NCI-H2196 (cell line): ENCODE measurements at regions not wholly inside any gene's neighbourhood (a gene's known extent, or its start where the extent isn't known, plus 50 kb on each side); places are given as distances from the start of the nearest gene placed in this dataset.
"Not testable (repeated sequence)": the region's sequence is repeated elsewhere in the genome, so short reads cannot be mapped to it uniquely, and the experiment has no call there.

Experiments
- DNase-seq: peaks from one replicate; lab custom pipeline; 2025; ENCODE audit not compliant: unreplicated experiment; lab: John Stamatoyannopoulos, UW

GRCh38 chr3:168977716-168978374 lies 685.7 kb downstream of the MECOM start:
- DNase-seq = no peak

GRCh38 chr3:168976969-168977368 lies 686.5 kb downstream of the MECOM start:
- no peak for DNase-seq

DNA sequence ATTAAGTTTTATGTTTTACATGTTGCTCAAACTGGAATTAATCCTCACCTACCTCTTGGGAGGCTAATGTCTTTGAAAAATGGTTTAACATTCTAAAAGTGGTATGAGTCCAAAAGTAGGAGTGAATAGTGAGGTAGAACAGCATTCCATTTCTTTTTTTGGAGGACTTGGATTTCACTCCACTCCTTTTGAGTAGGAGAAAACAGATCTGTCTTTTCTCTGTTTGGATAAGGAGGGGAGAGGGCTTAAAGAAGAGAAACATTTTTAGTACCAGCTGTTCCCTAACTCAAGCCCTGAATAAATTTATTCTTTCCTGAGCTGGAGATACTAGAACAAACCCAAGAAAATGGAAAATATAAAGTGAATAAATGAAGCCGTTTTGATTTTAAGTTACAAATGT lies 687.9 kb downstream of the MECOM start:
- no peak for DNase-seq

DNA sequence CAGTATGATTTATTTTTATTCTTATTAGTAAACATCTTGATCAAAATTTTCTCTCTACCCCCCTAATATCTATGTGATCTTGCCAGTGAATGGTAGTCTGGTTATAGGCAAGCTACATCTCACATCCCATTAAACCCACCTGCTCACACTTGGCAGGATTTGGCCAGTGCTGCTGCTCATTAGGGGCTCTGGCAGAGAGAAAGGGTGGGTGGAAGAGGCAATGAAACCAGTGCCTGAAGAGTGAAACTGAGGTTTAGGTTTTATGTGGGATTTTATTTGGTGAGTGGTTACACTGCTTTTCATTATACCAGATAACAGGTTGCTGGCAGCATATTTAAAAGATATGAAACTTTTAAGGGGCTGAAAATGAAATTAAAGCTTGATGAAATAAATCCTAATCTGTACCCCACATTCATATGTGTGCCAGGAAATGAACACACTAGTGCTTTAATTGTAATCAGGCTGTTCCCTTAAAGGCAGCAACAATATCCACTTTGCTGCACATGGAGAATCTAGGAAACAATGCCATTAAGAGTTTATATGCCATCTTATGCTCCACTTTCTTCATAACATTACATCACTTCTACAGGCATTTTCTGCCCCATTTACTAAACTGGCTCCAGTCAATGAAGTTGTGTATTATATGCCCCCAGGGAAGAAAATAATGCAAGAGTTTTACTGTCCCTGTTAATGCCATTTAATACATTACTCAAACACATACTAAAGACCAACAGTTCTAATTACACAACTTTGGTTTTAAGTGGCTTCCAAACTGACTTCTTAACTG lies 688.7 kb downstream of the MECOM start:
- no peak for DNase-seq

- no peak for DNase-seq
These were observed 689.6 kb downstream of the MECOM start for GRCh38 chr3:168973897-168974296.

- no peak for DNase-seq
These were observed 690.3 kb downstream of the MECOM start for GRCh38 chr3:168973206-168973605.

DNA sequence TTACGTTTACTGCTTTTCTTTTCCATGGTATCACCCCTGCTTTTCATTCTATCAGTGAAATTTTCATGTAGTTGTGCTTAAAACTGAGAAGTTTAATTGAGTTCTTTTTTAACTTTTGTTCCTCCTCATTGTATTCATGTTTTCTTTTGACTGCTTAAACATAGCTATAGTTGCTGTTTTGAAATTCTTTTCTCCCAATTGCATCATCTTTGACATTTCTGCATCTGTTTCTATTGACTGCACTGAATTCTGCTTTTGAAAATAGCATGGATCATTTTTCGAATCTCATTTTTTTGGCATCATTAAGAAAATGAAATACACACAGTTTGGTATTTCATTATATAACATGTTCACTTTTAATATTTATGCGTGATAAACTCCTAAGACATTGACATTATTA lies 694.9 kb downstream of the MECOM start:
- no peak for DNase-seq

DNA sequence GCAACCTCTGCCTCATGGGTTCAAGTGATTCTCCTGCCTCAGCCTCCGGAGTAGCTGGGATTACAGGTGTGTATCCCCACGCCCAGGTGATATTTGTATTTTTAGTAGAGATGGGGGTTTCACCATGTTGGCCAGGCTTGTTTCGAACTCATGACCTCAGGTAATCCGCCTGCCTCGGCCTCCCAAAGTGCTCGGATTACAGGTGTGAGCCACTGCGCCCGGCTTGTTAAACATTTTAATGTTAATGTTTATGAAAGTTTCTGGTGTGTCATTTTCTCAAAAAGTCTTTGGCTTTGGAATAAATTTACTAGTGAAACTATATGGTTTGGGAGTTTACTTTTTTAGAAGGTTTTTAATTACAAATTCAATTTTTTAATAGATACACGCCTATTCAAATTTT lies 698.8 kb downstream of the MECOM start:
- no peak for DNase-seq

DNA sequence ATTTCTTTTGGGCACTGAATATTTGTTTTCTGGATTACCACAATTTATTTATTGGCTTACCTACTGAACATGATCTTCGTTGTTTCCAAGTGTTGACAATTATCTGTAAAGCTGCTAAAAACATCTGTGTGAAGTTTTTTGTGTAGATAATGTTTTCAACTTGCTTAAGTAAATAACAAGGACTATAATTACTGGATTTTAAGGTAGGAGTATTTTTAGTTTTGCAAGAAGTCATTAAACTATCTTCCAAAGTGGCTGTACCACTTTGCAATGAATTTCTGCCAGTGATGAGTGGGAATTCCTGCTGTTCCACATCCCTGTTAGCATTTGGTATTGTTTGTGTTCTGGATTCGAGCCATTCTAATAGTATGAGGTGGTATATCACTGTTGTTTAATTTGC lies 702.2 kb downstream of the MECOM start:
- no peak for DNase-seq

- no peak for DNase-seq
These were observed 703.8 kb downstream of the MECOM start for GRCh38 chr3:168959731-168960130.

GRCh38 chr3:168958466-168958865 lies 705.0 kb downstream of the MECOM start:
- no peak for DNase-seq

DNA sequence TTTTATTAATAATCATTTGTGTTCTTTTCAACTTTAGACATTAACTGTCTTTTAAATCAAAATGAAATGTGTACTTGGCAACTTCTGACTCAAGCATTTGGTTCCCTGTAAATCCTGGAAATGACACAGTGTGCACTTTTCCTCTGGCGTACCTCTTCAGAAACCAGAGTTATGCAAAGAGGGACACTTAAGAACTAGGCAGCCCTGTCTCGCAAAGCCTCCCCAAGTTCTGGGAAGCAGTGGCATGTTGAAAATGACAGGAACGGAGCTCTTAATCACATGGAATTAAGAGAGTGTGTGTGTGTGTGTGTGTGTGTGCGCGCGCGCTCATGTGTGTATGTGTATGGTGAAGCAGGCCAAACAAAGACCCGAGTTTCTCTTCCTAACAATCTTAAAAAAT lies 707.4 kb downstream of the MECOM start:
- no peak for DNase-seq

DNA sequence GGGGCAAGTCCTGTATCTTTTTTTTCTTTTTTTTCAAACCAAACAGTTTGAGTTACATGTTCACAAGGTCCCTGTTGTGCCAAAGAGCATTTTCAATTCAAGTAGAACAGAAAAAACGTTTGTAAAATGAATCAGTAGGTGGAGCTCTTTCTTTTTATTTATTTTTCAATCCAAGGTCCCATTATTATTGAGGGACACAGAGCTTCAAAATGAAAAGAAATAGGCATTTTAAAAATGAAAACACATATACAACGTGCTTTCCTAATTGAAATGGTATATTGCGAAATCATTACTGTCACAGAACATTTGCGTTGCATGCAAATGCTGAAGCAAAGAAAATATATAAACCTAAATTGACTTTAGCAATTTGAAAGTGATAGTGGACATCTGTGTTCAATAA lies 711.0 kb downstream of the MECOM start:
- no peak for DNase-seq

DNA sequence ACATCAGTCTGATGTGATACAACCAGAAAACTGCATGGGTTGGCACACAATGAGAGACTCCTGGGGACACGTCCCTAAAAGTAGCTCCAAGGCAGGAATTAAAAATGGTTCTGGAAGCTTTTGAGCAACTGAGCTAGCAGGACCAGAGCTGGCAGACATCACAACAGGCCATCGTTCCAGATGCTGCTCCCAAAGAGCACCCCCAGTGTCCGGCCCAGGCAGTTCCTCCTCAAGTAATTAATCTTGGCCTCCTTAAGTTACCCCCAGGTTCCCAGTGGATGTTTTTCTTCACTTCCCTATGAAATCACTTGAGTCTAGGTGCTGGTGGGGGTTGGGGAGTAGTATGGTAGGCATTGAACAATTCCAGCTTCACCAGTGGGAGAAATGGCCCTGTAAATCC lies 711.6 kb downstream of the MECOM start:
- DNase-seq = no peak

GRCh38 chr3:168951368-168951767 lies 712.1 kb downstream of the MECOM start:
- no peak for DNase-seq

DNA sequence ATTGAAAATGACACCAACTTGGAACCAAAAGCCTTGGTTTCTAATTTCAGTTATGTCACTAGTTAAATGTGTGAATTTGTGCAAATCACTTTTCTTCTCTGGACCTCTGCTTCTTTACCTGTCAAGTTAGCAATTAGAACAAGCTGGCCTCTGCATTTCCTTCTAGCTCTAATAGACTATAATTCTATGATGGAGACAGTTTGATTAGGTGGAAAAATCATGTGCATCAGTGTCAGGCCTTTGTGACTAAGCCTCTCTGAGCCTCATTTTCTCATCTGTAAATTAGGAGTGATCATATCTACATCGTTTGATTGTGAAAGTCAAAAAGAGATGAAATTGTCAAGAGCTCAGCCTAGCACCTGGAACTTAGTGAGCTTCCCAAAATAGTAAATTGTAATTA lies 712.9 kb downstream of the MECOM start:
- no peak for DNase-seq

- no peak for DNase-seq
These were observed 723.8 kb downstream of the MECOM start for GRCh38 chr3:168939651-168940238.

DNA sequence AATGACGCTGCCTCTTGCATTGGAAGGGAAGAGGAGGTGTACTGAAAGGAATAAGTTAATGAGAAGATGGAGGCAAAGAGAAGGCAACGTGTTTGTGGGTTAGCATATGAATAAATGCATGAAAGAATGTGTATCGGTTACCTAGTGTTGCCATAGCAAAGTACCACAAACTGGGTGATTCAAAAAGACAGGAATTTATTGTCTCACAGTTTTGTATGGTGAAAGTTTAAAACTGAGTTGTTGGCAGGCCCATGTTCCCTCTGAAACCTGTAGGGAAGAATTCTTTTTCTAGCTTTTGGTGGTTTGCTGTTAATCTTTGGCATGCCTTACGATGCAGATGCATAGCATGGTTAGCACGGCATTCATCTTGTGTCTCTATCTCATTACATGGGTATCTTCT lies 729.9 kb downstream of the MECOM start:
- no peak for DNase-seq

DNA sequence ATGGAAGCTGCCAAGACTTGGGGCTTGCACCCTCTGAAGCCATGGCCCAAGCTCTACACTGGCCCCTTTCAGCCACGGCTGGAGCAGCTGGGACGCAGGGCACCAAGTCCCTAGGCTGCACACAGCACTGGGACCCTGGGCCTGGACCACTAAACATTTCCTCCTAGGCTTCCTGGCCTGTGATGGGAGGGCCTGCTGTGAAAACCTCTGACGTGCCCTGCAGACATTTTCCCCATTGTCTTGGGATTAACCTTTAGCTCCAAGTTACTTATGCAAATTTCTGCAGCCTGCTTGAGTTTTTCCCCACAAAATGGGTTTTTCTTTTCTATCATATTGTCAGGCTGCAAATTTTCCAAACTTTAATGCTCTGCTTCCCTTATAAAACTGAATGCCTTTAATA lies 733.5 kb downstream of the MECOM start:
- DNase-seq = not testable (repeated sequence)

GRCh38 chr3:168926426-168926825 lies 737.1 kb downstream of the MECOM start:
- DNase-seq = no peak

- no peak for DNase-seq
These were observed 737.9 kb downstream of the MECOM start for GRCh38 chr3:168925568-168925967.

GRCh38 chr3:168914662-168915061 lies 748.9 kb downstream of the MECOM start:
- no peak for DNase-seq
